Peyer's patch (tissue), 4 donors: ENCODE measurements at regions not wholly inside any gene's neighbourhood (a gene's known extent, or its start where the extent isn't known, plus 50 kb on each side); places are given as distances from the start of the nearest gene placed in this dataset.

ENCODE experiments used
- CTCF ChIP-seq, 6 experiments: fragments of 450-650 bp in 4 of 6; fragments of 200-600 bp in 2 of 6; sonication (generic) in 1 of 6; IDR thresholded peaks; one replicate each; pipeline ENCODE4 v1.5.1; 2017 to 2019; ENCODE audit warnings: antibody characterized with exemption in 6 of 6, mild to moderate bottlenecking in 3 of 6, moderate library complexity in 1 of 6
- POLR2A ChIP-seq, 2 donors: fragments of 450-650 bp; IDR thresholded peaks; one replicate each; pipeline ENCODE4 v1.5.1; 2017; ENCODE audit warnings: antibody characterized with exemption in 2 of 2, mild to moderate bottlenecking in 2 of 2, moderate library complexity in 2 of 2

DNA sequence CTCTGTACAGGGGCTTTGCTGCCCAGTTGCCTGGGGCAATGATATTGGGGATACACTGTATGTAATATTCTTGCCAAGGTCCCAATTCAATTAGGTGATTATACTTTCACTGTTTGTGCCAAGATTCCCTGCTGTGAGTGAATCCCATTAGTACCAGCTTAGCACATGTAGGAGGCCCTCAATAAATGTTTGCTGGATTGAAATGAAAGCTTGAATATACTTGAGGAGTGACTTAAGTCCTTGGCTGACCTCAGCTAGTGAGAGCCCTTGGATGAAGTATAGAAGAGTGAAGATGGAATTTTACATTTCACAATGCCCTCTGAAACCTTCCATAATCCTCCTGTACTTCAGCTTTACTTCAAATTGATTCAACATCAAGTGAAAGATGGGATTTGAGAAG, 102.9 kb downstream of the GATA6 start:
- TF ChIP-seq POLR2A (IDR thresholded peaks at IDR 0.05) (no peak), CTCF (IDR thresholded peaks at IDR 0.05) (no peak)
